Umbilical cord (tissue), 1 donor: ENCODE measurements at regions not wholly inside any gene's neighbourhood (a gene's known extent, or its start where the extent isn't known, plus 50 kb on each side); places are given as distances from the start of the nearest gene placed in this dataset.
A peak's percentile ranks its signal among the peaks of the same experiment; 100 is the strongest.

Experiments
- DNase-seq: peaks from one replicate; pipeline ENCODE4 v3.0.0-alpha.2; 2015; ENCODE audit warnings: low spot score

- DNase-seq, result no peak
These were observed 124.7 kb upstream of the GSE1 start for GRCh38 chr16:85488414-85488813.

- no peak for DNase-seq
These were observed 122.6 kb upstream of the GSE1 start for GRCh38 chr16:85490407-85491057.

- no peak for DNase-seq
These were observed 121.9 kb upstream of the GSE1 start for GRCh38 chr16:85491058-85491771.

- peak; percentile 68 for DNase-seq
These were observed 121.3 kb upstream of the GSE1 start for GRCh38 chr16:85491798-85492294.

DNA sequence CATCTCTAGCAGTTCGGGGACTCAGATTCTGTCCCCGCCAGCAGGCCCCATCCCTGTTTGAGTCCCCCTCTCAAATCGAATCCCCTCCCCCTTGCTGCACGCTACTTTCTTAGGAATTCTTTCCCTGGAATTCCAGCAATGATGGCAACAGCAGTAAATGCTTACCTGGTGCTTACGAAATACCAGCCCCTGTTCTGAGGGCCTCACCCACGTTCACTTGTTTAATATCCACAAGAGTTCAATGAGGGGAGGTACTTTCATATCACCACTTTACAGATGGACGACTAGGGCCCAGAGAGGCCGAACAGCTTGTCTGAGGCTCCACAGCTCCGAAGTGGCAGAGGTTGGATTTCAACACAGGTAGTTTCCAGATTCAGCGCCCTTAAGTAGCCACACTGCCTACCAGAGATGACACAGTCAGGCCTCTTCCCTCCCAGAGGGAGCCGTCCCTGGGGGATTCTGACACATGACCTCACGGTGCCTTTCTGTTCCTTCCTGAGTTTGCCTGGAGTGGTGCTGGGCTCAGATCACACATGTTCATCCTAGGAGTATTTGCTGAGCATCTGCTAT, 120.7 kb upstream of the GSE1 start:
- no peak for DNase-seq

- no peak for DNase-seq
These were observed 118.8 kb upstream of the GSE1 start for GRCh38 chr16:85494315-85494714.

- DNase-seq, result no peak
These were observed 117.9 kb upstream of the GSE1 start for GRCh38 chr16:85495259-85495658.

DNA sequence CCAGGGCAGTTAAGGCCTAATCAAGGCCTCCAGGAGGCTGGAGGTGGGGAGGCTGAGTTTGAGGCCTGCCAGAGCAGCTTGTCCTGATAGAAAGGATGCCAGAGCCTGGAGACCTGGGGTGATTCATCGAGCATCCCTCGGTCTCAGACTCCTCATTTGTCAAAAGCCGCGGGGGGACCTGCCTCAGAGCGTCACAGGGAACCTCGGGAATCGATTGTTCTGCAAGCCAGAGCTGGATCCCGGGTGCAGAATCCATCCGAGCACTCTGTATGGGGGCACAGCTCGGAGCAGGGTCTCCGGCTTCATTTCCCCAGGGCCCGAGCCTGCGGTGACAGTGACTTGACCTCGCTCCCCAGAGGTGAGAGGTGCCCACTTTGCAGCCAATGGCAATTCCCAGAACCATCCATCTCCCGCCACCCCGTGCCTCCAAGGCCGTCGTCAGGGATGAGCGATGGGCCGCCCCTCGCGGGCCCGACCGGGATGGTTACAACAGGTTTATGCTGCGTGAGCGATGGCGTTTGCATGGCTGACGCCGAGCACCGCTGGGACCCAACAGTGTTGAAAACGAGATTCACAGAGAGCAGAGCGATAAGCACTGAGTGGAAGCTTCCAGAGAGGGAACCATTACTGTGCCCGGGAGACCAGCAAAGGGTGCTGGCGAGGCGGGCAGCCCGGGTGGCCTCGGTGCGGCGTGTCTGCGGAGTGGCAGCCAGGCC, 117.1 kb upstream of the GSE1 start:
- DNase-seq, result no peak

- DNase-seq, result no peak
These were observed 115.4 kb upstream of the GSE1 start for GRCh38 chr16:85497622-85498314.

GRCh38 chr16:85498607-85499006, 114.5 kb upstream of the GSE1 start:
- DNase-seq, result no peak

- DNase-seq, result no peak
These were observed 112.9 kb upstream of the GSE1 start for GRCh38 chr16:85500220-85500619.

DNA sequence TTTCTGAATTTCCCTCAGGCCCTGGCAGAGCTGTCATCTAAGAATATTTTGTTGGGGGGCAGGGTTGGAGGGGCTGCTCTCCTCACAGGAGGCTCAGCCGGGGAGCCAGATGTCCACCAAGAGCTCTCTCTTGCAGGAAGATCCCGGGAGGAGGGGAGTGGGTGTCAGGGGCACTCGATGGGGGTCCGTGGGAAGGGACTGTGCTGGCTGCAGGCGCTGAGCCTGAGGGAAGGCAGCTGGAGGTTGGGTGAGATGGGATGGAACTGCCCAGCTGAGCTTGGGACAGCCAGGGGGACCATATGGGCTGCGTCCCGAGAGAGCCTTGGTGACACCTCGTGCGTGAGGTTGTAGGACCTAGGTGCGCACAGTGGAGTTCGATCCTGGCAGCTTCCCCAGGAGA, 111.2 kb upstream of the GSE1 start:
- DNase-seq, result no peak

DNA sequence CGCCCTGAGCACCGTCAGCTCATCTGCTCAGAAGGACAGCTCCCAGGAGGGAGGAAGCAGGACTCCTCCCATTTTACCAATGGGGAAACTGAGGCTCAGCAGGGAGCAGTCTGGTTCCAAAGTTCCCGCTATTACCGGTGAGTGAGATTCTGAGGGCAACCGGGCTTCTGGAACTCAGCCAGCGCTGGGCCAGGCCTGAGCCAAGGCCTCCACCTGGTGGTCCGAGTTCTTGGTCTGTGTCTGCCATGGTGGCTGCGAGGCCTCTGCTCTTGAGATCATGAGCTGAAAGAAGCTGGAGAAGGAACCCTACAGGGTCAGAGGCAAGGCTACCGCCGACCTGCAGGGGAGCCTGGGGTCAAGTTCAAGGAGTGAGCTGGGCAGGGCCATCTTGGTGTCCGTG, 110.8 kb upstream of the GSE1 start:
- no peak for DNase-seq

- no peak for DNase-seq
These were observed 109.4 kb upstream of the GSE1 start for GRCh38 chr16:85503679-85504231.

DNA sequence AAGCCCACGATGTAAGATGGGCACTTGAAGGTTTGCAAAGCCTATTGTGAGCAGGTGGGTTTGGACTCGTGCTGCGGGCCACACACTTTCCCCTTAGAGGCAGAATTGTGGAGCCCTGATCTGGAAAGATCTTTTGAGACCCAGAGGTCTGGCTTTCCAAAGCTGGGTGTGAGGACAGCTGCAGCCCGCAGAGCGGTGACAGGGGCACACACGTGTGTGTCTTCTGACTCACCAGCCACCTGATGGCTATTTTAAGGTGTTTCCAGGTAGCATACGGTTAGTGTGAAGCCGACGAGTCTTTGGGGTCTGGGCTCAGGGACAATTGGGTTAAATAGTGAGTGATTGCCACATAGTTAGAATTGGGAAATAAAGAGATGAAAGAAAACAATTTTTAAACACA, 108.9 kb upstream of the GSE1 start:
- DNase-seq, result no peak

- DNase-seq, result no peak
These were observed 107.1 kb upstream of the GSE1 start for GRCh38 chr16:85505794-85506634.

GRCh38 chr16:85506635-85506911, 106.5 kb upstream of the GSE1 start:
- no peak for DNase-seq

DNA sequence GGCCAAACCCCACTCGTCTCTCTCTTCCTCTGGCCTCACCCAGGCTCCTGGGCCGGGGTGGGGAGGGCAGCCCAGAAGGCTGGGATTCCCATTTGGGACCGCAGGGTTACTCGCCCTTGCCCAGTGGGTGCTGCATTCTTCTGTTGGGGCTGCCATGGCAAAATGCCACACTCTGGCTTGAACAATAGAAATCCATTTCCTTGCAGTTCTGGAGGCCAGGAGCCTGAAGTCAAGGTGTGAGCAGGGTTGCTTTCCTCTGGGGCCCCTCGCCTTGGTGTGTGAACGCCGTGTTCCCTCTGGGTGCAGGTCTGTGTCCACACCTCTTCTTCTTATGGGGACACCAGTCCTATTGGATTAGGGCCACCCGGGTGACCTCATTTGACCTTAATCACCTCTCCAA, 105.8 kb upstream of the GSE1 start:
- no peak for DNase-seq

- no peak for DNase-seq
These were observed 104.7 kb upstream of the GSE1 start for GRCh38 chr16:85508388-85508787.

GRCh38 chr16:85508993-85509392, 104.1 kb upstream of the GSE1 start:
- DNase-seq, result no peak
